ENCODE measurements at regions not wholly inside any gene's neighbourhood (a gene's known extent, or its start where the extent isn't known, plus 50 kb on each side); places are given as distances from the start of the nearest gene placed in this dataset.

GRCh38 chr13:34086281-34086680, 268.3 kb downstream of the RFC3 start:
- Histone ChIP-seq H3K27ac (ENCODE audit: low read length) (no peak overlapping the region), H3K4me1 (ENCODE audit: control insufficient read depth, low read depth, low read length) (no peaks in the 10 kb centered on the region), H3K36me3 (ENCODE audit: control insufficient read depth, low read depth, low read length) (no peaks in the 10 kb centered on the region), H3K4me3 (ENCODE audit: low read length) (no peak overlapping the region), H3K9me3 (ENCODE audit: control insufficient read depth, low read depth, low read length) (peaks cover 11% of the 10 kb centered on the region), H3K9ac (ENCODE audit: low read length) (no peak overlapping the region), H3K27me3 (ENCODE audit: control insufficient read depth, insufficient read depth, low read length) (no peaks in the 10 kb centered on the region)

GRCh38 chr13:34087791-34088190, 269.8 kb downstream of the RFC3 start:
- H3K36me3 ChIP-seq (ENCODE audit: control insufficient read depth, low read depth, low read length), result no peaks in the 10 kb centered on the region
- peaks cover 11% of the 10 kb centered on the region for H3K9me3 ChIP-seq (ENCODE audit: control insufficient read depth, low read depth, low read length)
- no peak overlapping the region for H3K27ac ChIP-seq (ENCODE audit: low read length)
- no peak overlapping the region for H3K4me3 ChIP-seq (ENCODE audit: low read length)
- no peaks in the 10 kb centered on the region for H3K4me1 ChIP-seq (ENCODE audit: control insufficient read depth, low read depth, low read length)
- H3K9ac ChIP-seq (ENCODE audit: low read length), result no peak overlapping the region
- no peaks in the 10 kb centered on the region for H3K27me3 ChIP-seq (ENCODE audit: control insufficient read depth, insufficient read depth, low read length)

- Histone ChIP-seq H3K27ac (ENCODE audit: low read length) (no peak overlapping the region), H3K36me3 (ENCODE audit: control insufficient read depth, low read depth, low read length) (no peaks in the 10 kb centered on the region), H3K9ac (ENCODE audit: low read length) (no peak overlapping the region), H3K4me3 (ENCODE audit: low read length) (no peak overlapping the region), H3K27me3 (ENCODE audit: control insufficient read depth, insufficient read depth, low read length) (no peaks in the 10 kb centered on the region), H3K9me3 (ENCODE audit: control insufficient read depth, low read depth, low read length) (no peaks in the 10 kb centered on the region), H3K4me1 (ENCODE audit: control insufficient read depth, low read depth, low read length) (no peaks in the 10 kb centered on the region)
These were observed 285.9 kb downstream of the RFC3 start for GRCh38 chr13:34103854-34104253.

- Histone ChIP-seq H3K9ac (ENCODE audit: low read length) (no peak overlapping the region), H3K27ac (ENCODE audit: low read length) (no peak overlapping the region), H3K4me3 (ENCODE audit: low read length) (no peak overlapping the region), H3K36me3 (ENCODE audit: control insufficient read depth, low read depth, low read length) (no peaks in the 10 kb centered on the region), H3K27me3 (ENCODE audit: control insufficient read depth, insufficient read depth, low read length) (no peaks in the 10 kb centered on the region), H3K9me3 (ENCODE audit: control insufficient read depth, low read depth, low read length) (no peaks in the 10 kb centered on the region), H3K4me1 (ENCODE audit: control insufficient read depth, low read depth, low read length) (no peaks in the 10 kb centered on the region)
These were observed 286.9 kb downstream of the RFC3 start for GRCh38 chr13:34104853-34105252.

GRCh38 chr13:34107806-34108205, 289.9 kb downstream of the RFC3 start:
- Histone ChIP-seq H3K36me3 (ENCODE audit: control insufficient read depth, low read depth, low read length) (no peaks in the 10 kb centered on the region), H3K4me3 (ENCODE audit: low read length) (no peak overlapping the region), H3K9ac (ENCODE audit: low read length) (no peak overlapping the region), H3K4me1 (ENCODE audit: control insufficient read depth, low read depth, low read length) (no peaks in the 10 kb centered on the region), H3K9me3 (ENCODE audit: control insufficient read depth, low read depth, low read length) (no peaks in the 10 kb centered on the region), H3K27ac (ENCODE audit: low read length) (no peak overlapping the region), H3K27me3 (ENCODE audit: control insufficient read depth, insufficient read depth, low read length) (no peaks in the 10 kb centered on the region)

GRCh38 chr13:34108410-34108809, 290.5 kb downstream of the RFC3 start:
- Histone ChIP-seq H3K4me1 (ENCODE audit: control insufficient read depth, low read depth, low read length) (no peaks in the 10 kb centered on the region), H3K9ac (ENCODE audit: low read length) (no peak overlapping the region), H3K27me3 (ENCODE audit: control insufficient read depth, insufficient read depth, low read length) (no peaks in the 10 kb centered on the region), H3K36me3 (ENCODE audit: control insufficient read depth, low read depth, low read length) (no peaks in the 10 kb centered on the region), H3K9me3 (ENCODE audit: control insufficient read depth, low read depth, low read length) (no peaks in the 10 kb centered on the region), H3K4me3 (ENCODE audit: low read length) (no peak overlapping the region), H3K27ac (ENCODE audit: low read length) (no peak overlapping the region)

GRCh38 chr13:34114581-34114980, 296.6 kb downstream of the RFC3 start:
- Histone ChIP-seq H3K4me1 (ENCODE audit: control insufficient read depth, low read depth, low read length) (peaks cover 4% of the 10 kb centered on the region), H3K4me3 (ENCODE audit: low read length) (no peak overlapping the region), H3K36me3 (ENCODE audit: control insufficient read depth, low read depth, low read length) (no peaks in the 10 kb centered on the region), H3K27ac (ENCODE audit: low read length) (no peak overlapping the region), H3K9ac (ENCODE audit: low read length) (no peak overlapping the region), H3K9me3 (ENCODE audit: control insufficient read depth, low read depth, low read length) (no peaks in the 10 kb centered on the region), H3K27me3 (ENCODE audit: control insufficient read depth, insufficient read depth, low read length) (no peaks in the 10 kb centered on the region)

GRCh38 chr13:34116651-34117050, 298.7 kb downstream of the RFC3 start:
- Histone ChIP-seq H3K4me1 (ENCODE audit: control insufficient read depth, low read depth, low read length) (peaks cover 4% of the 10 kb centered on the region), H3K9me3 (ENCODE audit: control insufficient read depth, low read depth, low read length) (no peaks in the 10 kb centered on the region), H3K4me3 (ENCODE audit: low read length) (no peak overlapping the region), H3K27me3 (ENCODE audit: control insufficient read depth, insufficient read depth, low read length) (no peaks in the 10 kb centered on the region), H3K36me3 (ENCODE audit: control insufficient read depth, low read depth, low read length) (no peaks in the 10 kb centered on the region), H3K27ac (ENCODE audit: low read length) (no peak overlapping the region), H3K9ac (ENCODE audit: low read length) (no peak overlapping the region)

GRCh38 chr13:34124666-34125306, 306.8 kb downstream of the RFC3 start:
- Histone ChIP-seq H3K9ac (ENCODE audit: low read length) (no peak overlapping the region), H3K36me3 (ENCODE audit: control insufficient read depth, low read depth, low read length) (no peaks in the 10 kb centered on the region), H3K27ac (ENCODE audit: low read length) (no peak overlapping the region), H3K27me3 (ENCODE audit: control insufficient read depth, insufficient read depth, low read length) (no peaks in the 10 kb centered on the region), H3K4me3 (ENCODE audit: low read length) (no peak overlapping the region), H3K9me3 (ENCODE audit: control insufficient read depth, low read depth, low read length) (no peaks in the 10 kb centered on the region), H3K4me1 (ENCODE audit: control insufficient read depth, low read depth, low read length) (peaks cover 32% of the 10 kb centered on the region)

GRCh38 chr13:34127523-34127922, 309.6 kb downstream of the RFC3 start:
- Histone ChIP-seq H3K27ac (ENCODE audit: low read length) (no peak overlapping the region), H3K9ac (ENCODE audit: low read length) (no peak overlapping the region), H3K4me3 (ENCODE audit: low read length) (no peak overlapping the region), H3K27me3 (ENCODE audit: control insufficient read depth, insufficient read depth, low read length) (no peaks in the 10 kb centered on the region), H3K36me3 (ENCODE audit: control insufficient read depth, low read depth, low read length) (no peaks in the 10 kb centered on the region), H3K9me3 (ENCODE audit: control insufficient read depth, low read depth, low read length) (no peaks in the 10 kb centered on the region), H3K4me1 (ENCODE audit: control insufficient read depth, low read depth, low read length) (peaks cover 32% of the 10 kb centered on the region)

GRCh38 chr13:34128661-34129060, 310.7 kb downstream of the RFC3 start:
- no peaks in the 10 kb centered on the region for H3K9me3 ChIP-seq (ENCODE audit: control insufficient read depth, low read depth, low read length)
- H3K4me3 ChIP-seq (ENCODE audit: low read length), result no peak overlapping the region
- H3K4me1 ChIP-seq (ENCODE audit: control insufficient read depth, low read depth, low read length), result peaks cover 28% of the 10 kb centered on the region
- no peak overlapping the region for H3K27ac ChIP-seq (ENCODE audit: low read length)
- H3K27me3 ChIP-seq (ENCODE audit: control insufficient read depth, insufficient read depth, low read length), result no peaks in the 10 kb centered on the region
- no peak overlapping the region for H3K9ac ChIP-seq (ENCODE audit: low read length)
- H3K36me3 ChIP-seq (ENCODE audit: control insufficient read depth, low read depth, low read length), result no peaks in the 10 kb centered on the region

GRCh38 chr13:34129436-34129835, 311.5 kb downstream of the RFC3 start:
- no peaks in the 10 kb centered on the region for H3K27me3 ChIP-seq (ENCODE audit: control insufficient read depth, insufficient read depth, low read length)
- H3K36me3 ChIP-seq (ENCODE audit: control insufficient read depth, low read depth, low read length), result no peaks in the 10 kb centered on the region
- no peak overlapping the region for H3K27ac ChIP-seq (ENCODE audit: low read length)
- no peak overlapping the region for H3K4me3 ChIP-seq (ENCODE audit: low read length)
- no peaks in the 10 kb centered on the region for H3K9me3 ChIP-seq (ENCODE audit: control insufficient read depth, low read depth, low read length)
- peaks cover 25% of the 10 kb centered on the region for H3K4me1 ChIP-seq (ENCODE audit: control insufficient read depth, low read depth, low read length)
- H3K9ac ChIP-seq (ENCODE audit: low read length), result no peak overlapping the region

Data from iPS-18a (cell line).